H1 (cell line): ENCODE measurements at regions not wholly inside any gene's neighbourhood (a gene's known extent, or its start where the extent isn't known, plus 50 kb on each side); places are given as distances from the start of the nearest gene placed in this dataset.

Experiments
- ATF2 ChIP-seq: IDR thresholded peaks from 2 replicates; pipeline ENCODE4 v1.6.1; 2012; ENCODE audit warnings: low read length, inconsistent platforms
- CHD2 ChIP-seq: IDR thresholded peaks from 2 replicates; pipeline ENCODE4 v1.6.1; 2012; ENCODE audit warnings: low read length, improper control_type of control experiment
- CTCF ChIP-seq, 3 experiments: IDR thresholded peaks; 1 replicate in 2 of 3; 2 replicates in 1 of 3; pipeline versions ENCODE4 v1.5.1 to v1.6.1; 2011; ENCODE audit warnings: low read length in 3 of 3, mild to moderate bottlenecking in 3 of 3, inconsistent platforms in 2 of 3, low read depth in 1 of 3, moderate library complexity in 1 of 3; ENCODE audit not compliant: insufficient read depth in 1 of 3; ENCODE audit errors: control extremely low read depth in 1 of 3
- JUND ChIP-seq: IDR thresholded peaks from 2 replicates; pipeline ENCODE4 v1.6.1; 2011; ENCODE audit warnings: mild to moderate bottlenecking, improper control_type of control experiment, low read length
- KDM1A ChIP-seq: fragments of 200-600, 300-600 bp; sonication (generic); IDR thresholded peaks from 2 replicates; pipeline ENCODE4 v1.7.1; 2016; ENCODE audit warnings: mild to moderate bottlenecking, low read length, borderline replicate concordance

- TF ChIP-seq CTCF (IDR thresholded peaks at IDR 0.05; ENCODE audit: control extremely low read depth in 1 of 3, insufficient read depth in 1 of 3, low read depth in 1 of 3, low read length in 3 of 3): no peak
- TF ChIP-seq ATF2: no peak
- no peak for TF ChIP-seq JUND
- no peak for TF ChIP-seq CHD2
- no peak for TF ChIP-seq KDM1A
Observed at GRCh38 chr6:62480544-62480943, 194.5 kb upstream of the KHDRBS2 start.
